ENCODE measurements at regions not wholly inside any gene's neighbourhood (a gene's known extent, or its start where the extent isn't known, plus 50 kb on each side); places are given as distances from the start of the nearest gene placed in this dataset.

- Histone ChIP-seq H3K4me3 (no peak overlapping the region), H3F3A (ENCODE audit: insufficient read depth) (no peaks in the 10 kb centered on the region), H3K9me3 (ENCODE audit: low read depth) (no peaks in the 10 kb centered on the region), H4K20me1 (ENCODE audit: insufficient read depth) (no peaks in the 10 kb centered on the region), H3K9ac (no peak overlapping the region), H3K27me3 (replicated peaks; ENCODE audit: insufficient read depth) (0 out of 2 replicates have a peak, but pooled peaks cover 3% of the 10 kb centered on the region), H3K4me1 (ENCODE audit: insufficient read depth) (no peaks in the 10 kb centered on the region), H3K36me3 (ENCODE audit: low read depth) (no peaks in the 10 kb centered on the region), H3K27ac (no peak overlapping the region), H3K4me2 (ENCODE audit: unreplicated experiment) (no peak overlapping the region), H2AFZ (no peak overlapping the region), H3K79me2 (ENCODE audit: insufficient read depth) (no peaks in the 10 kb centered on the region), H3K9me2 (ENCODE audit: insufficient read depth) (no peaks in the 10 kb centered on the region)
- TF ChIP-seq EZH2phosphoT487 (IDR thresholded peaks at IDR 0.05; ENCODE audit: insufficient read depth, low read depth), result no peak
- TF ChIP-seq EZH2 (IDR thresholded peaks at IDR 0.05; ENCODE audit: insufficient read depth, poor library complexity, severe bottlenecking), result no peak
- WGBS, 2 experiments (ENCODE audit: low coverage in 1 of 2, low lambda C conversion rate in 2 of 2, missing lambda C conversion rate in 2 of 2), result 84 to 89% methylated on average over 6 of the region's 6 CpGs
- in situ Hi-C loops (cut with MboI), result no loop called here
- DNase-seq, result no peak
Measured at GRCh38 chr10:107430446-107430845, 265.9 kb upstream of the SORCS1 start.

- no peak overlapping the region for H2AFZ ChIP-seq
- no peak for DNase-seq
- no peaks in the 10 kb centered on the region for H3K36me3 ChIP-seq (ENCODE audit: low read depth)
- no peaks in the 10 kb centered on the region for H3K9me3 ChIP-seq (ENCODE audit: low read depth)
- H3K4me2 ChIP-seq (ENCODE audit: unreplicated experiment), result no peak overlapping the region
- H3K27ac ChIP-seq, result no peak overlapping the region
- H3K27me3 ChIP-seq (replicated peaks; ENCODE audit: insufficient read depth), result 0 out of 2 replicates have a peak, but pooled peaks cover 3% of the 10 kb centered on the region
- H3K4me3 ChIP-seq, result no peak overlapping the region
- H3K4me1 ChIP-seq (ENCODE audit: insufficient read depth), result no peaks in the 10 kb centered on the region
- in situ Hi-C loops (cut with MboI), result no loop called here
- H3K9ac ChIP-seq, result no peak overlapping the region
- 86 to 91% methylated on average over 5 of the region's 5 CpGs for WGBS, 2 experiments (ENCODE audit: low coverage in 1 of 2, low lambda C conversion rate in 2 of 2, missing lambda C conversion rate in 2 of 2)
- TF ChIP-seq EZH2 (IDR thresholded peaks at IDR 0.05; ENCODE audit: insufficient read depth, poor library complexity, severe bottlenecking) (no peak), EZH2phosphoT487 (IDR thresholded peaks at IDR 0.05; ENCODE audit: insufficient read depth, low read depth) (no peak)
- H3K9me2 ChIP-seq (ENCODE audit: insufficient read depth), result no peaks in the 10 kb centered on the region
- H3F3A ChIP-seq (ENCODE audit: insufficient read depth), result no peaks in the 10 kb centered on the region
- H3K79me2 ChIP-seq (ENCODE audit: insufficient read depth), result no peaks in the 10 kb centered on the region
- H4K20me1 ChIP-seq (ENCODE audit: insufficient read depth), result no peaks in the 10 kb centered on the region
Measured at GRCh38 chr10:107427016-107427415, 262.5 kb upstream of the SORCS1 start.

DNA sequence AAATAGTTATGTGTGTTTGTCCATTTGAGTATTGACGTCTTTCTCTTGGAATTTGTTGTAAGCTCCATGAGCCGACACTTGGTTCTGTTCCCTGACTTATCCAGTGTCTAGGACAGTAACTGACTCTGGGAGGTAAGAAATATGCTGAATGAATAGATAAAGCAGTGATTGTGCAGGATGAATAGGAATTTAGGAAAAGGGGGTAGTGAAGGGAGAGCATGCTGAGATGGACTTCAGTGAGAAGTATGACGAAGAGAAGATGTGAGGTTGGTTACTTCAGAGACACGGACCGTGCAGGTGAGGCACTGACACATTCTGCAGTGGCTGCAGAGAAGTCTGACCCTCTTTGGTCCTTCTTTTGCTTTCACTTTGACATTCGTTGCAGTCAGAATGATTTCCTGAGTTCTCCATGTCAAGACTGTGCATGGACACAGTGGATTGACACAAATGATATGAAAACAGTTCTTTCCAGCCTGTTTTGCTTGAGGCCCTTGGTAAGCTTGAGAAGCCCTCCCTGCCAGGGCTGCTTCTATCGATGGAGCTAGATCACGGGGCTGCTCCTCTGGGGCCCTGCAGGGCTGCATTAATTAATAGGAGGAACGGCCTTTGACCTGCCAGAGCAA is 261.5 kb upstream of the SORCS1 start:
- Histone ChIP-seq H2AFZ (peak overlapping the region; percentile 16; the same call in 1 of the 2 replicates), H3K4me2 (ENCODE audit: unreplicated experiment) (no peak overlapping the region)

DNA sequence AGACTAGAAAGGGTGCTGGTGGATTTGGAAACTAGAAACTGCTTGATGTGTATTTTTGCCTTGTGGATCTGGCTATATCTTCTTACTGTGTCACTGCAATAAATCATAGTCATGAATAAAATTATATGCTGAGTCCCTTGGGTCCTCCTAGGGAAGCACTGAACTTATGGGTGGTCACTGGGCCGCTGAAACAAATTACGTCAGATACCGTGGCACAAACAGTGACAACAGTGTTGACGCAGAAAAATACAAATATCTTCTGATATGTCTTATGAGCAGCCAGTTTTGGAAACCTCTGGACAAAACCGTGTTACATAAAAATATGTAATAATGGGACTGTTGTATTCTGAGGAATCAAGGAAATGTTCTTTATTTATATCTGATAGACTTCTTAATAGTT is 260.1 kb upstream of the SORCS1 start:
- Histone ChIP-seq H3K4me3 (no peak overlapping the region), H3K9ac (no peak overlapping the region), H3K27ac (no peak overlapping the region), H3K9me2 (ENCODE audit: insufficient read depth) (no peaks in the 10 kb centered on the region), H3K4me2 (ENCODE audit: unreplicated experiment) (no peak overlapping the region), H3K79me2 (ENCODE audit: insufficient read depth) (no peaks in the 10 kb centered on the region), H3F3A (ENCODE audit: insufficient read depth) (no peaks in the 10 kb centered on the region), H4K20me1 (ENCODE audit: insufficient read depth) (no peaks in the 10 kb centered on the region), H3K36me3 (ENCODE audit: low read depth) (no peaks in the 10 kb centered on the region), H3K27me3 (replicated peaks; ENCODE audit: insufficient read depth) (0 out of 2 replicates have a peak, but pooled peaks cover 3% of the 10 kb centered on the region), H3K4me1 (ENCODE audit: insufficient read depth) (no peaks in the 10 kb centered on the region), H2AFZ (no peak overlapping the region), H3K9me3 (ENCODE audit: low read depth) (no peaks in the 10 kb centered on the region)
- WGBS, 2 experiments (ENCODE audit: low coverage in 1 of 2, low lambda C conversion rate in 2 of 2, missing lambda C conversion rate in 2 of 2), result 89 to 93% methylated on average over 5 of the region's 5 CpGs
- in situ Hi-C loops (cut with MboI), result loop anchor here (25.0 kb wide), 1 partner anchor 1113 kb away; no protein-coding TSS in a partner anchor
- DNase-seq, result no peak
- TF ChIP-seq EZH2 (IDR thresholded peaks at IDR 0.05; ENCODE audit: insufficient read depth, poor library complexity, severe bottlenecking), result no peak
- TF ChIP-seq EZH2phosphoT487 (IDR thresholded peaks at IDR 0.05; ENCODE audit: insufficient read depth, low read depth), result no peak

More for the DNA sequence above, 261.5 kb upstream of the SORCS1 start:
- Histone ChIP-seq H3K27me3 (replicated peaks; ENCODE audit: insufficient read depth) (0 out of 2 replicates have a peak, but pooled peaks cover 3% of the 10 kb centered on the region), H3K27ac (no peak overlapping the region), H3K4me1 (ENCODE audit: insufficient read depth) (no peaks in the 10 kb centered on the region), H3K4me3 (0 out of 2 replicates have a peak overlapping the region, but pooled peaks have one; percentile 4), H3K79me2 (ENCODE audit: insufficient read depth) (no peaks in the 10 kb centered on the region), H3K9me2 (ENCODE audit: insufficient read depth) (no peaks in the 10 kb centered on the region), H3K9me3 (ENCODE audit: low read depth) (no peaks in the 10 kb centered on the region), H4K20me1 (ENCODE audit: insufficient read depth) (no peaks in the 10 kb centered on the region), H3F3A (ENCODE audit: insufficient read depth) (no peaks in the 10 kb centered on the region), H3K36me3 (ENCODE audit: low read depth) (no peaks in the 10 kb centered on the region), H3K9ac (no peak overlapping the region)
- in situ Hi-C loops (cut with MboI), result no loop called here
- WGBS, 2 experiments (ENCODE audit: low coverage in 1 of 2, low lambda C conversion rate in 2 of 2, missing lambda C conversion rate in 2 of 2), result 51 to 57% methylated on average over 9 of the region's 9 CpGs
- DNase-seq, result no peak
- TF ChIP-seq EZH2phosphoT487 (IDR thresholded peaks at IDR 0.05; ENCODE audit: insufficient read depth, low read depth), result no peak
- TF ChIP-seq EZH2 (IDR thresholded peaks at IDR 0.05; ENCODE audit: insufficient read depth, poor library complexity, severe bottlenecking), result no peak

Measured in GM23248 (cell line).